NCI-H526 treated with DMSO at 0.1 percent for 48 hours (cell line): ENCODE measurements at regions not wholly inside any gene's neighbourhood (a gene's known extent, or its start where the extent isn't known, plus 50 kb on each side); places are given as distances from the start of the nearest gene placed in this dataset.

Experiments used
- DNase-seq: peaks from one replicate; lab custom pipeline; 2025; lab: John Stamatoyannopoulos, UW

DNA sequence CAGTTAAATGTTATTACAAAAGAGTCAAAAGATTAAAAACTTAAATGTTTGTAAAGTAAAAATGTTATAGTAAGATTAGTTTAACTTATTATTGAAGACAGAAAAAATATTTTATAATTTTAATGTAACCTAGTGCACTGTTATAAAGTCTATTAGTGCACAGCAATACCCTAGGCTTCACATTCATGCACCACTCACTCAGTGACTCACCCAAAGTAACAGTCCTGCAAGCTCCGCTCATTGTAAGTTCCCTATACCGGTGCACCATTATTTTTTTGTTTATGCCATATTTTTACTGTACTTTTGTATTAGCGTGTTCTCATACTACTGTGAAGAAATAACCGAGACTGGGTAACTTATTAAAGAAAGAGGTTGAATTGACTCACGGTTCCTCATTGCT lies 759.7 kb upstream of the CDH7 start:
- no peak for DNase-seq

DNA sequence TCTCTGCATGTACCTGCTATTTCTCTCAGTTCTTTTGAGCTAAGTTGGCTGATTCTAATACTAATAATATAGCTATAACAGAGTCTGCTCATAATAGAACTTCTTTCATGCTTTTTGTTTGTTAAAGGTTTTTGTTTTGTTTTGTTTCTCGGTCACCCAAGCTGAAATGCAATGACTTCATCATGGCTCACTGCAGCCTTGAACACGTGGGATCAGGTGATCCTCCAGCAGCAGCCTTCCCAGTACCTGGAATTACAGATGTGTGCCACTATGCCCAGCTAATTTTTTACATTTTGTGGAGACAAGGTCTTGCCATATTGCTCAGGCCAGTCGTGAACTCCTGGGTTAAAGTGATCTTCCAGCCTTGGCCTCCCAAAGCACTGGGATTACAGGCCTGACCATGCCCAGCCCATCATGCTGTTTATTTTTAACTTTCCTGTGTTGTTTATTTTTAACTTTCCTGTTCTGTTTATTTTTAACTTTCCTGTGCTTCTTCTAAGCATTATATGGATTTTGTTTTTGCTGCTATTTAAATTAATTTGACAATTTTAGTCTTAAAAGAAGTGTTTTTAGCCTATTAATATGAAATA lies 763.8 kb upstream of the CDH7 start:
- DNase-seq = no peak

DNA sequence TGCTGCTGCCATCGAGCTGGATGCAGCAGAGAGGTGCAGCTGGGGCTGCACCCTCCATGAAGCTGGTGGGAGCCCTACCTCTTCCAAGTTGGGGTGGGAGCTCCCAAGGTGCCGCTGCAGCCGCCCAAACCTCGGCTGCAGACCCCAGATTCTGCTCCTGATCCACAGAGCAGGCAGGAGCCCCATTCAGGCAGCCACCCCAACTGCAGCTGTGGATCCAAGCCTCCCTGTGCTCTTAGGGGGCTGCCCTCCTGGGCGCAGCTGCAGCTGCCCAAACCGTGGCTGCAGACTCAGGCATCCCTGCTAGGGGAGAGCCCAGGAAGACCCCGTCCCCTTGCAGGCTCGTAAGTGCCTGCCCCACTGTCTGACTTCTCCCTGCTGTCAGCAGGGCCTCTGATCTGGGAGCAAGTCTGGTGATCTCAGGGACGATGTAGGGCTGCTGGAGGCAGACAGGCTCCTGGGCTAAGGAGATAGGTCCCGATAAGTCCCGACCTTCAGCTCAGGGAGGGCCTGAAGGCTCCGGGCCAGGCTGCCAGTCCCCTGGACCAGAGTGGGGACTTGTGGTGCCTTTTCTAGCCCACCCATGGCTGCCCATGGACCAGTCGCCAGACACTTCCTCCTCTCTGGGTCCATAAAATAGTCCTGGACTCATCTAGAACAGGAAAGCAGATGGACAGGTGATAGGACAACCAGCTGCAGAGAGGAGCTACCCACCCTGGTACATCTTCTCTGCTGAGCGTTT lies 767.1 kb upstream of the CDH7 start:
- no peak for DNase-seq

DNA sequence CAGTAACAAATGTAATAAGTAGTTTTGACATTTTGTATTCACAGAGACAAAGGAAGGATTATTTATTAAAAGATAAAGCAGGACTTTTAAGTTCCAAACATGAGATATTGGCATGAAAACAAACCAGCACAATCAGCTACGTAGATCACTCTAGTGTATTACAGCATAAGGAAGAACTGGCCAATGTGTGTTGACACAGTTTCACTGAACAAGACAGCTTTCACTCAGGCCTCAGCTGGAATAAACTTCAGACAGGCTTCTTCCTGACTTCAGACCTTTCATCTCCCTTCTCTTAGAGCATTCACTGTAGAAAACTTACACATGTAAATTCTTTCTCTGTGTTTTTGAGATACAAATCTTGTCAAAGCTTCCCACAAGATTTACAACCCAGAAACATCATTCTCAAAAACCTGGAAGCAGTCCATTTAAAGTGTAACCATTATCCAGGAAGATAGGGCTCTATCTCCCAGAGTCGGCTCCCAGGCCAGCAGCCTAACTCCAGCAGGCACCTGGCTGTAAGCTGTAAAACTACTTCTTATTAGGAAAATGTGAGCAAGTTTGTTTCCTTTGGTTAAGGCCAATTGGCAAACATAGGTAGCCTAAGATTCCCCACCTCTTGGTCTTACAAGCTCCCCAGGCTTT lies 768.3 kb upstream of the CDH7 start:
- no peak for DNase-seq

DNA sequence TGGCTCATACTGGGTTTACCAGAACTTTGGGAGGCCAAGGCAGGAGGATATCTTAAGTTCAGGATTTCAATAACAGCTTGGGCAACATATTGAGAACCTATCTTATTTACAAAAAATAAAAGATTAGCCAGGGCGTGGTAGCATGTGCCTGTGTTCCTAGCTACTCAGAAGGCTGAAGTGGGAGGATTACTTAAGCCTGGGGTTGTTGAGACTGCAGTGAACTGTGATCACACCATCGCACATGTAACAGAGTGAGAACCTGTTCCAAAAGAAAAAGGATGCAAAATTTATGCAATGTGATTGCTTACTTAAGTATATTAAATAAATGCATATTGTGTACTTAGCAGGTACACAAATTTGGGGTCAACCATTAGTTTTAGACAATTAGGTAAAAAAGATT lies 768.9 kb upstream of the CDH7 start:
- no peak for DNase-seq

DNA sequence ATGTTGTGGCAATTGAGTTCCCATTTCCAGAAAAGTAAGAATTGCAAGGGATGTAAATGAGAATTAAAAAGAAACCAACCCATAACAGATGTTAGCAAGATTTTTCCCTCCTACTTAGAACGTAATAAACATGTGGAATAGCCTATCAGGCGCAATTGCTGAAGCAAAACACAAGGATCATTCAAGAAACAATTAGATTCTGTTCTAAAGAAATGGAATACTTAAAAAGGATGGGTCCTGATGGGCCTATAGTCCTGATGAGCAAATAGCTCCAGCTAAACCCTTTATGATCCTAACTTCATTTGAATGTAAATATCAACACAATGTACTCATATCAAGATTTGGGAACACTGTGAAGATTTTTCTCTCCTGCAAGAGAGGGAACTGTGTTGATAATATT lies 771.0 kb upstream of the CDH7 start:
- no peak for DNase-seq

DNA sequence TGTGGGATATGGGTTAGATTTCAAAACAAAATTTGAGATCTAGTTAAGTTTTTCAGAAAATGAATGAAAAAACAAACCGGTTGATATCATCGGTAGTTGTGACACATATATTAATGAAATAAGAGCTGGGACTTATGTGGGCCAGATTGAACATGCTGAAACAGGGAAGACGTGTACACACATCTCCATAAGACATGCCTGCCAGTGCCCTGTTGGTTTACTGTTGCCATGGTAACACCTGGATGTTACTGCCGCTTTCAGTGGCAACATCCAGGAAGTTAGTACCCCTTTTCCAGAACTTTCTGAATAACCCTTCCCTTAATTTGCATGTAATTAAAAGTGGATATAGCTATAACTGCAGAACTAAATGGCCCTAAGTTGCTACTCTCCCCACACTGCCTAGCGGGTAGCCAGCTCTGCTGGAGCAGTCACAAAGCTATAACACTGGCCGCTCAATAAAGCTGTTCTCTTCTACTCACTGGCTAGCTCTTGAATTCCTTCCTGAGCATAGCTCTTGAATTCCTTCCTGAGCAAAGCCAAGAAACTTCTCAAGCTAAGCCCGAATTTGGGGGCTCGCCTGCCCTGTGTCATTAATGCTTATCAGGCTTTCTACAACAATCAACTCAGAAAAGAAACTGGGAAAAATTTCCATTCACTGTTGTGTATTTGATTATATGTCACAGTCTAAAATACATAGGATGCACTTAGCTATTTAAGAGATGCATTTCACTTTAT lies 776.3 kb upstream of the CDH7 start:
- DNase-seq = no peak

DNA sequence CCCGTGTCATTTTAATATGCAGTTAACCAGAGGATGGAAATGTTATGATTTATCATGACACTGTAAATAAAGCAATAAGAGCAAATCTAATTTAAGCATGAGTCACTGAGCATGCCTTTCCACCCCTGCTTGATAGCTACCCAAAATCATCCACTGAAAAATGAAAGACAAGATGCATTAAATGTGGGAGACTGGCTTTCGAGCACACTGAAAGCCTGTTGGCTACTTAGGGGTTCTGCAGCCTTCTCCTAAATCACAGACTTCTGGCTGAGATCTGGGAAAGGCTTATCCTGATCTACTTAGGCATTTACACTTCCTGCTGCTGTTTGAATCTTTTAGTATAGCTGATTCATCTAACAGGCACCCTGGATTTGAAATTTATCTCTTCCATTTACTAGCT lies 778.3 kb upstream of the CDH7 start:
- no peak for DNase-seq

DNA sequence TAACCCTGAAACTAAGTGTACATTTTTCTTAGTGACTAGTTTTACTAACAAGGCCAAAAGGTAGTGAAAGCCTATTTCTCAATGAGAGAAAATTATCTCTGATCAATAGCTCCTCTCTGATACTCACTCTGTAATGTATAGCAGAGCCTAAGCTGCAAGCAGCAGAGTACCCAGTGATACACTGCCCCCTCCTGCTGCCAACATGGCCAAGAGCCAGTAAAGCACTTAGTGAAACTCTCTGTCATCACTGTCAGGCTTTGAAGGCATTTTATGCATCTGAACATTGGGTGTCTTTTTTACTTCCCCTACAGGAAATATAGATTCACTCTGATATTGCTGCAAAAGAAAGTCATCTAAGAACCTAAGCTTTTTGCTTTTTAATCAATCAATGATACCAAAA lies 784.1 kb upstream of the CDH7 start:
- DNase-seq = no peak

DNA sequence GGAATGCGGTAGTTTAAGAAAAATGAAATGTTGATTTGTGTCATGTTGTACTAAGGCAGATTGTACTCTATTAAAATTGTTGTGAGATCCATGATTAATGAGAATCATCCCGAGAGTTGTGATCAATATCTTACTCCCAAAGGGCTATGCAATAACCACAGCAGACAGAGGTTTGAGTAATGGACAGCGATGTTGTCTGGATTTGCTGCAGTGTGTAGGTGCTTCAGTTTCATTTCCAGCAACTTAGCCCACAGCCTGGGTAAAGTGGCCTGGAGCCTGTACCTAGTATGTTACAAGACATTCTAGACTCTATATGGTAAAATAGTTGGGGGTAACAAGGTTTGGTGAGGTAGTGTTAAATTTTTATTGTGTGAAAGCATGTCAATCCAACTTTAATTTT lies 794.3 kb upstream of the CDH7 start:
- DNase-seq = no peak

DNA sequence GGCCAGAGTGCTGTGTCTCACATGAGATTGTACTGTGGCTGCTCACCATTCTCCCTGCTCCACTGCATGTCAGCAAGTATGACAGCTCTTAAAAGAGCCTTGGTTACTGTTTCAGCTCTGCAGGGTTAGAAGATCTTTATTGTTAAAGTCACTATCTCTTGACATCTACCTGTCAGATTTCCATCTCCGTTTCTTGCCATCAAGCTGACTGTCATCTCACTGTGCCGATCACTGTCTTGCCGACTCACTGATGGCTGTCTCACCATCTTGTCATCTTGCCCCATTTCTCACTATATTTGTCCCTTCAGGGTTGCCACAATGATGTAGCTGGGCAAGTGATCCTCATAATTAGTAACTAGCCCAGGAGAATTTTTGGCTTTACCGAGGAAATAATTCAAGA lies 800.9 kb upstream of the CDH7 start:
- DNase-seq = no peak

DNA sequence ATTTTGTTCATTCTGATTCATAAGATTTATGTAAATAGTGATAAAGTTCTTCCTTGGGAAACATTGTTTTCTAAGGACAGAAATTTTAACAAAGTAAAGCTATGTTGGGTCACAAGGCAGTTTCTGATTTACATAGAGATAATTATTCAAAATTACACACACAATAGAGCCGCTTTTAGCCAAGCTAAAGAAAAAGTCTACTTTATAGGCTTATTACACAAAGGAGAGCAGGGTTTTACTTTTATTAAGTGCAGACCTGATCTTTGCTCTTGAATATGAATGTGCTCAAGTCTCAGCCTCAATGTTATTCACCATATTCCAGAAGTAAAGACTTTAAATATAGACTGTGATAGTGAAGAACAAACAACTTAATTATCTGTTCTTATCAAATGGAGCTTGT lies 787.8 kb upstream of the LINC00305 start:
- no peak for DNase-seq

DNA sequence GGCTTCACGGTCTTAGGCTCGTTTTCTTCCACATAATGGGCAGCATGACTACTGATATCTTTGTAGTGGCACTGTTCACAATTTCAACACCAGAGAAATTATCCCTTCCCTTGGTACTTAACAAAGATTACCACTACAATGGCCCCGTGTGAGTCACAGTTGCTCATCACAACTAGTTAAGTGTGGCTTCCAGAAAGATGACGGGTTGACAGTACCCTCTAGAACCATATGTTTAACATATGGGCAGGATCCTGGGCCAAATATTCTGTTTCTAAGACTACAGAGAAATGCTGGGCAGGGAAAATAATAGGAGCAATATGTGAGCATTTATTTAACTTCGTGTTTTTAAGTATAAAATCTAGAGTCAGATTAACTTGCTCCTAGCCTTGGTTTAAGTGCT lies 780.1 kb upstream of the LINC00305 start:
- DNase-seq = no peak

DNA sequence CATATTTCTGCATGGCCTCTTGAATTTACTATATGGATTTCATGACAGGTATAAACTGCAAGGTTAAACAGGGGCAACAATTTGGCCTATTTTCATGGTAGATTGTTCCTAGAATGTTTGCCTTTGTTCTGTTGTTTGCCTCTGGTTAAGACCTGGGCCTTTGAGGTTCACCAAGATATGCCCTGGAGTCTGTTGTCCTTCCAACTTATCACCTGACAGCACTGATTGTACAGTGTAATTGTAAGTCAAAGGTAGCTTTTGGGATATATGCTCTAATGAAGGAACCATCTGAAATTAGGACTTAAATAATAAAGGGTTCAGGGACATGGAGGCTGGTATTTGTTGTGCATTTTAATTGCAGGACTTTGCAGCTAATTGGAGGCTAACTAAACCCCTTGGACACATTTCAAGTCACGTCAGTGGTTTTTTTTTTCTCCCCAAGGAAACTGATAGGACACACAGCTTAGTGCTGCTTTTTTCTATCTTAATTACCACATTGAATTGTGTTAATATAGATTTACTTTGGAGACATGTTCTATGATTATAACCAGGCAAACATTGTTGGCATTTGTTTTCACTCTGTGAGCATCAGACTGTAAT lies 771.2 kb upstream of the LINC00305 start:
- no peak for DNase-seq

DNA sequence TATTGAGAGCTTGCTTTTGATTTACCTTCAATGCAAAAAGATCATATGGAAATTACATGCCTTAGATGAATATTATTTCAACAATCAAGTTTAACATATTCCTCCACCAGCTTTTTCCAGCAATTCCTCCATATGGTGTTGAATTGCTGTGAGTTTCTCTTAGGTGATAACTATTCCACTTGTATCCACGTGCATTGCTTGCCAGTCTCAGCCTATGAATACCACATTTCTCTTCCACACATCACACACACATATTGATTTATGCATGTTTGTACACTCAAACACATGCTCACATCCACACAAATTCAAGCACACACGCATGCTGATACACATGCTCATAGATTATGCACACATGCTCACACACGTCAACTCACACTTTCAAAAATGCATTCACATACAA lies 770.0 kb upstream of the LINC00305 start:
- no peak for DNase-seq

DNA sequence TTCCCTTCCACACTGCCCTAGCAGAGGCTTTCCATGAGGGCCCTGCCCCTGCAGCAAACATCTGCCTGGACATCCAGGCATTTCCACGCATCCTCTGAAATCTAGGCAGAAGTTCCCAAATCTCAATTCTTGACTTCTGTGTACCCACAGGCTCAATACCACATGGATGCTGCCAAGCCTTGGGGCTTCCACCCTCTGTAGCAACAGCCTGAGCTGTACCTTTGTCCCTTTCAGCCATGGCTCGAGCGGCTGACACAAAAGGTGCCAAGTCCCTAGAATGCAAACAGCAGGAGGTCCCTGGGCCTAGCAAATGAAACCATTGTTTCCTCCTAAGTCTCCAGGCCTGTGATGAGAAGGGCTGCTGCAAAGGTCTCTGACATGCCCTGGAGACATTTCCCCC lies 744.5 kb upstream of the LINC00305 start:
- DNase-seq = no peak

DNA sequence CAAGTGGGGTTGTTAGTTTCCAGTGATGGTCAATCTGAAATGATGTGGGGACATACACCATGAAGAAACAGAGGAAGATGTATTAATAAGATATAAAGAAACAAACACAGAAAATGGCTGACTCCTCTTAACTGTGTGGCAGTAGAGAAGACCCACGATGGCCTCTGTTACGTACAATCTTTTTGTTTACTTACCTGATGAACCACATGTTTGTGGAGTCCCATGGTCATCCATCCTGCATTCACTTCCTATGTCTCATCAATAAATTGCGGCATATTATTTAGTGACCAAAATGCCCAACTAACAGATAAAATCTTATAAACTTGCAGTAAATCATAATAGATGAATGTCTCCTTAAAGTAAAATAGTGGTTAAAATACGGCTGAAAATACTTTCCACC lies 740.1 kb upstream of the LINC00305 start:
- DNase-seq = no peak

DNA sequence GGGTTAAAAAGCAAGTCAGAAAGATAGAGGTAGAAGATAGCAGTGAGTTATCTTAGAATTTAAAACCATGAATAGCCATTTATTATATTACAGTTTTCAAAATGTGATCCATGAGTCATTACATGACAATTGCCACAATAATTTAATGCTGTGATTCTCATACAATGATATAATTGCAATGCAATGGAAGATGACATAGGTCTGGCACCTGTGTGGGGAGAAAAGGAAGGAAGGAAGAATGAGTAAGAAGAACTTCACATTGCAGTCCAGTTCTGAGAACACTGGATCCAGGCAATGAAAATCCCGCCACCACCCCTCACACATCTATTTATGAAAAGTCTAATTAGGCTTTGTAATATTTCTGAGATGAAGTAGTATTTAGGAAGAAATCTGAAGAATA lies 738.1 kb upstream of the LINC00305 start:
- DNase-seq = no peak

DNA sequence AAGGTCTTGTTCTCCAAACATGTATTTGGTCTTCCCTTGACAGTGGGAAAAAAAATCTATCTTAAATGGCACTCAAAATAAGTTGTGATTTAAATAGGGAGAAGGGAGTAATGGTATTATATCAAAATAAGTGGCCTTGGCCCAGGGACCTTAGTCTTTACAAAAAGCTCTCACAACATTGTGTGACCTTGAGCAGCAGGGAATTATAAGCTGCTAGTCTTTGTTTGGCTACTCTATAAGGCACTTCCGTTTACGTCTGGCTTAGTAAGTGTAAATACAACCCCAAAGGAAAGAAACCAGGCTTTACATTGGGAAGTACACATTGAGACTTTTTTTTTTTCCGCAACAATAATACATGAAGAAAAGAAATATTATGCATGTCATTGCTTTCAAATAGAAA lies 734.0 kb upstream of the LINC00305 start:
- DNase-seq = no peak

DNA sequence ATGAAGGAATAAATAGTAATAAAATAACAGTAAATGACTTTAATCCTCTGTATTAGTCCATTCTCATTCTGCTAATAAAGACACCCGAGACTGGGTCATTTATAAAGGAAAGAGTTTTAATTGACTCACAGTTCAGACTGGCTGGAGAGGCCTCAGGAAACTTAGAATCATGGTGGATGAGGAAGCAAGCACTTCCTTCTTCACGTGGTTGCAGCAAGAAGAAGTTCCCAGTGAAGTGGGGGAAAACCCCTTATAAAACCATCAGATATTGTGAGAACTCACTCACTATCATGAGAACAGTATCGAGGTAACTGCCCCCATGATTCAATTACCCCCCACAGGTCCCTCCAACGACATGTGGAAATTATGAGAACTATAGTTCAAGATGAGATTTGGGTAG lies 727.9 kb upstream of the LINC00305 start:
- no peak for DNase-seq

DNA sequence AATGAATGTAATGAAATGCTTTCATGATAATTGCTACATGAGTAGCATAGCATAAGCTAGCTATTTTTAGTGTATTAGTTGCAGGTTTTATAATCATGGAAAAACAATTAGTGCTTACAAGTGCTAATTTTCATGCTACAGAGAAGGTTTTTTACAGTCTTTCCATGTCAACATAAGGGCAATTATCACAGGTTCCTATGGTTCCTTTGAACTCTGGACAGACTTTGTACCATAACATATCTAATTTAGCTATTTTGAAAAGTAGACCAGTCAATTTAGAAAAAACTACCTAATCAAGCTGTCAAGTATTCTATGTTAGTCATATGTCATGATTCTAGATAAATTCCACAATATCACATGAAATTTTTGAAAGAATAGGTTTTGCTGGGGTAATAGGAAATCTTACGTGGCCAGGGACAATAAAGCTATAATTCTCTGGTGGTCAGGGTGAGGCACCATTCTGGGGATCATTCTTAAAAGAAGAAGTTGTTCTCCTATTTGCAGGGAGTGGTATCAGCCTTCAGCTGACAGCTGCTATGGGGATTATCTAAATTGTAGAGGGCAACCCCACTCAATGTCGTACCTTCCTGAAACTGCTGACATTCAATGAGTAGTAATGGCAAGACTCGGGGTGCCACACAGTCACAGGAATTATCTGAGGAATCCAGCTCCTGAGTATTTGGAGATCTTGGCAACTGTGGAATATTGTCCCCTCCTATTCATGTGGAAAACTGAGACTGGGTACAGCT lies 724.0 kb upstream of the LINC00305 start:
- no peak for DNase-seq

DNA sequence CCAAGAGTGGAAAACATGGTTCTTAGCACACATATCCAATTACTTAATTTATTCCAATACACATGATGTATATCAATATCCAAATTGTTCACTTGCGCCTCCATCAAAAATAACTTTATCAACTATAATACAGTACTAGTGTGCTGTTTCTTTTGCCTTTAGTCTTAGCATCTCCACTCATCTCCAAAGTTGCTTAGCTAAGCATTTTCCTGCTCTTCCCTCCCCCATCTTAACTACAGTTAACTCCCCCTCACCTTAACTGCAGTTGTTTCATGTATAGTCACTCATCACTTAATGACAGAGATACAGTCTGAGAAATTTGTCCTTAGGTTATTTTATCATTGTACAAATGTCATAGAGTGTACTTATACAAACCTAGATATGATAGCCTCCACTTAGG lies 705.2 kb upstream of the LINC00305 start:
- no peak for DNase-seq
